NCI-H1092 treated with DMSO at 0.1 percent for 48 hours (cell line): ENCODE measurements at regions not wholly inside any gene's neighbourhood (a gene's known extent, or its start where the extent isn't known, plus 50 kb on each side); places are given as distances from the start of the nearest gene placed in this dataset.

ENCODE experiments used
- DNase-seq: peaks from one replicate; lab custom pipeline; 2025; lab: John Stamatoyannopoulos, UW

GRCh38 chr2:201968476-201968875, 65.2 kb upstream of the FZD7 start:
- no peak for DNase-seq

DNA sequence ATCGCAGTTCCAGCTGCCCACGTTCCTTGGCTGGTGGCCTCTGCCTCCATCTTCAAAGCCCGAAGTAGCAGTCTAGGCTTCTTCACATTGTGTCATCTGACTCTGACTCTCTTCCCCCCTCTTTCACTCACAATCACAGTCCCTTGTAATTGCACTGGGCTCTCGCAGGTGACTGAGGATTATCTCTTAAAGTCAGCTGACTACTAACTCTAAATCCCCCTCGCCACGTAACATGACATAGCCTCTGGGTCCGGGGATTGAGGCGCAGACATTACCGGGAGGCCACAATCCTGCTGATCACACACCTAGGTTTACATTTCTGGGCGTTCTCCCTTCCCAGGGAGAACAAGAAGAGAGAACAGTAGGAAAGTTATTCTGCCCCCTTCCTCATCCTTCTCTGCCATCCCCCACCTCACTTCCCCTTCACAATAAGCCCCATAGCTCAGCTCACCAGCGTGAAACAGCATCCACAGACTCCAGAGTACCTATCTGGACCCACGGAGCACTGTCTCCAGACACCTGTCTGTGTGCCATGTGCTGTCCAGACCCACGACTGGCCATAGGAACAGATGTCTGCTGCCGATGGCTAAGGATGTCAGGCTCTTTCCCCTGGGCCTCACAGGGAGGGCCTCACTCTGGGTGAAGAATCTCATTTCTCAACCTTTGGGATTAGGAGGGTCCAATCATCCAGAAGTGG, 64.3 kb upstream of the FZD7 start:
- no peak for DNase-seq

DNA sequence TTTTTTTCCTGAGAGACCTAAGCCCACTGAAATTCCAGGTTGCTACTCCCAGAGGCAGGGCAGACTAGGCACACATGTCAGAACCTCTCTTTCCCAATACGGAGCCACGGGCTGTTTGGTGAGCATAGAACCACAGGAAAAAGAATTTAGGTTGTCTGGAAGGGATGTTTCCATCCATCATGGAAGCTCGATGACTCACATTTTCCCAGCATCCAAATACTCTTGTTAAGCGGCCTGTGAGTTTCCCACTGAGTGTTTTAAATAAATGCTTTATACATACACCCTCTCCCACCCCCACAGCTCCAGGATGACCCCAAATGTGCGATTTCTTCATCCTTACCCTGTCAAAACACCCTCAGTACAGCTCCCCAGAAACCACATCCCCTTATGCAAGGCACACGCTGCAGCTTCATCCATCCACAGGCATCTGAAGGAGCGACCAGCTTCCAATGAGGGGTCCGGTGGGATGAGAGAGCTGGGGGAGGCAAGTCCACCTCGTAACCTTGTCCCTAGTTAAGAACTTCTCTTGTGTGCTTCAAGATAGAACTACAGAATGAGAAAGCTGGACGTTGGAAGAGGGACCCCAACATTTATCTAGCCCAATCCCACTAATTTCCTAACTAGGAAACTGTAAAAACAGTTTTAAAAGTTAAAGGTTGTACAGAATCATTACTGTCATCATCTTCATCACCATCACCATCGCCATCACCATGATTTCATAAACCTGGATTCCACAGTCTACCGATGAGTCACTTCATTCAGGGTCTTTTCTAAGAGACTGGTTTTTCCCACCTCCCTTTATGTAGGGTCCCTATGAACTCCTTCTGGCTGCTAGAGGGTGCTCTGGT, 63.5 kb upstream of the FZD7 start:
- DNase-seq: no peak

DNA sequence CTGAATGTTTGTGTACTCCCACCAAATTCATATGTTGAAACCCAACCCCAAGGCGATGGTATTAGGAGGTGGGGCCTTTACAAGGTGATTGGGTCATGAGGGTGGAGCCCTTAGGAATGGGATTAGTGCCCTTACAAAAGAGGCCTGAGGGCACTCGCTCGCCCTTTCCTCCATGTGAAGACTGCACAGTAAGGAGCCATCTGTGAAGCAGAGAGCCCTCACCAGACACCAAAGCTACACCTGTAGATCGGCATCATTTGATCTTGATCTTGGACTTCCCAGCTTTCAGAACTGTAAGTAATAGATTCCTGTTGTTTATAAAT, 62.9 kb upstream of the FZD7 start:
- no peak for DNase-seq

- no peak for DNase-seq
Measured at GRCh38 chr2:201971531-201972228, 62.0 kb upstream of the FZD7 start.

- no peak for DNase-seq
Measured at GRCh38 chr2:201972621-201973255, 60.9 kb upstream of the FZD7 start.

GRCh38 chr2:201973305-201973928, 60.2 kb upstream of the FZD7 start:
- DNase-seq: no peak

DNA sequence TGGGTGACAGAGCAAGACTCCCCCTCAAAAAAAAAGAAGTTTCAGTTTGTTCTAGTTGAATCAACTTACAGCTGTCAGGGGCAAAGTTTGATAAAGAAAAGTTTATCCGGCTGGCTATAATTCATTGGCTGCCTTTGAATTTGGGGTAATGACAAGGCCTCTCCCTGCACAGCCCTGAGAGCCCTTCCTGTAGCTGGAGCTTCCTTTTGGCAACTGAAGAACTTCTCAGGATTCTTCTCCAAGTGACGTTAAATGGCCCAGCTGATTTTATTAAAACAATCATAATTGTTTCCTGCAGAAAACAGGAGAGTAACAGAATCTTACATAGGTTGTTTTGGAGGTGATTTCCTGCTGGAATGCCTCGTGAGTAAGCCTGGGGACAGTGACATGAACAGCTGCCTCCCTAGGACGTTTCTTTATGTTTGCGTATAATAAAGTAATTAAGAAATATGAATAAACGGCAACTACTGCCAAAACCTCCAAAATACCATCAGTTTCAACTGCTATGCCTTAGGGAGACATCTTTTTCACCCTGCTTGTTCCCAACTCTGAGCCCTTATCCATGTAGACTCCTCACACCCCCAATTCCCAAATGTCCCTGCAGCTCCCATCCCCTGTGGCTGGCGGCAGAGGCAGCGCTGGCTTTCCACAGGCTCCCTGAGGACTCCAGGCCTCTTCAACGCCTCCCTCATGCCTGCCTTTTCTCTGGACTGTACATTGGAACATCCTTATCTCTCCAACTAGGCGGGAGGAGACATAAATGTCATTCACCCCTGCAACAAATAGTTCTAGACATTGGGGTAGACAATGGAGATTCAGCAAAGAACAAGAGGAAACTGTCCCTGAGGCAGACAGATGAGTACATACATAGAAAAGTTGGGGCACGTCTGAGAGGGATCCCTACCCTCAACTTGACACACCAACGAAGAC, 59.2 kb upstream of the FZD7 start:
- no peak for DNase-seq

DNA sequence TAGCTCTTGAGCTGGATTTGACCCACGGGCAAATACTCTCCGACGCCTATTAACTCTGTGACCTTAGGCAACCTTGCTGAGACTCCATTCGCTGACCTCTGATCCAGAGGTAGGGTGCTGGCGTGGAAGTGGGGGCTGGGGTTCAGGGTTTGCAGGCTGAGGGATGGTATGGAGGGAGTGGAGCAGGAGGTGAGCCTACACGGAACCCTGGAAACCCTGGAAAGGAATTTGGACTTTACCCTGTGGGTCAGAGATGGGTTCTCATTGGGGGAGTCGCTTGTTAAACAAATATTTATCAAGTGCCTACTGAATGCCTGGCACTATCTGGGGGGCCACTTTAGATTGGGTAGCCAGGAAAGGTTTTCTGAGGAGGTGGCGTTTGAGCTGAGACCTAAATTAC, 58.2 kb upstream of the FZD7 start:
- no peak for DNase-seq

DNA sequence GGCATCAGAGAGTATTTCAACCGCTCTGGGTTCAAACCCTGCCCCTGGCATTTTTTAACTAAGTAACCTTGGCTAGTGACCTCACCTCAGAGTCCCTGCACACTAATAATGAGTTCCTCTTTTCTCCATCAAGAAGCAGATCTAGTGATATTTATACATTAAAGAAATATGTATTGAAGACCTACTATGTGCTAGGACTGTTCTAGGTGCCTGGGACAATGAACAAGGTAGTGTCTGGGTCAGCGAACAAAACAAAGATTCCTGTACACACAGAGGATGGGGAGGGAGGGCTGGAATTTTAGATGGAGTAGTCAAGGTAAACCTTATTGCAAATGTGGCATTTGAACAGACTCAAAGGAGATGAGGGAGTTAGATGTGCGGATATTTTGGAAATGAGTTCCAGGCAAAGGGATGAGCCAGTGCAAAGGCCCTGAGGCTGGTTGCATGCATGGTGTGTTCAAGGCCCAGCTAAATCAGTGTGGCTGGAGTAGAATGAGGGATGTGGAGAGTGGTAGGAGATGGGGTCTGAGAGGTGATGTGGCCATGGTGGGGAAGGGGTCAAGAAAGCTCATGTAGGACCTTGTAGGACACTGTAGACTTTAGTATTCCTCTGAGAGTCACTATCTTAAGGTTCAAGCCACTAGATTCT, 57.6 kb upstream of the FZD7 start:
- no peak for DNase-seq

DNA sequence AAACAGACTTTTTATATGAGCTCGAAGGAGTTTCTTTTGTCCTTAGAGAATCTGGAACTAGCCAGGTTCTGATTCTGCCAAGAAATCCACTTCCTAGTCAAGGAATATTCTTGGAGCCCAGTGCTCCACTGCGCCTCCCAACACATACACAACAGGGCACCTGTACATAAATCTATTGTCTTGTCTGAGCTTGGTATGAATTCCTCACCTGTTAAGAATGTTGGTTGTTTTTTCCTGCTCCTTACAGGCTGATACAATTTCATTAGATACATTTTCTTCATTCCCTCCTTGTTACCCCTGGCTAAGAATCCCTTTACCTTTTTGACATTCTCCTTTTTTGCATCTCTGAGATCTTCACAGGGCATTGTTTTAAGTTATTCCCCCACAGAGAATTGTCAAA, 56.0 kb upstream of the FZD7 start:
- DNase-seq: no peak

GRCh38 chr2:201978333-201978732, 55.3 kb upstream of the FZD7 start:
- DNase-seq: no peak

DNA sequence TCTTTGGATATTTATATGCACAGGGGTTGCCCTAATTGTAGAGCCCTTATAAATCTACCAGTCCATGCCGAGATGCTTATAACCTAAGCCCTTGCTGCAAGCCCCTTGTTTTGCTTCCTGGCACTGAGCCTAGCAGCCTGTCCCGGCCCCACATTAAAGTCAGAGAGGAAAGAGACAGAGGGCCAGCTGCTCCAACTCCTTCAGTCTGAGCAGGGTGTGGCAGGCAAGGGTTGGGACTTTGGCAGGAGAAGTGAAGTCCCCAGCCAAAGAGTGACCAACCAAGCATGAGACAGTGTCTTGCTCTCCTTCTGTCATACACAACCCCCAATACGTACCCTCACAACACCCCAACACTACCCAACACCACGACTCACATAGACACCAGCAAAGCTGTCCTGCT, 54.7 kb upstream of the FZD7 start:
- DNase-seq: peak; percentile 7

DNA sequence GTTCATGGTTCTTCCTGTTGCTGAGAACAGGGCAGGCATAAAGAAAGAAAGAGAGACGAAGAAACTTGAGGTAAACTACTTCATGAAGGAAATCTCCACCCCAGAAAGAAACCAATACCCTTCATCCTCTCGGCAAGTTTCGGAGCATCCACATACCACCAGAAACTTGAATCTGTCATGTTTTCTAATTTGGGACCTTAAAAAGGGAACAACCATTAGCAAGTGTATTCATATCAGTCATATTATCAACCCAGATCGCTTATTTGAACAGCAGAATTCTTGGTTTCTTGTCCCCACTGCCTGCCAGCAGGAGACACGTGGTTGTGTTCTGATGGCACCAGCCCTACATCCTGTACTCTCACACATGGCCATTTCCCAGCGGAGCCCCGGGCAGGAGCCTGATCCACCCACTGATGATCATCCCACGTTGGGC, 53.2 kb upstream of the FZD7 start:
- DNase-seq: no peak

DNA sequence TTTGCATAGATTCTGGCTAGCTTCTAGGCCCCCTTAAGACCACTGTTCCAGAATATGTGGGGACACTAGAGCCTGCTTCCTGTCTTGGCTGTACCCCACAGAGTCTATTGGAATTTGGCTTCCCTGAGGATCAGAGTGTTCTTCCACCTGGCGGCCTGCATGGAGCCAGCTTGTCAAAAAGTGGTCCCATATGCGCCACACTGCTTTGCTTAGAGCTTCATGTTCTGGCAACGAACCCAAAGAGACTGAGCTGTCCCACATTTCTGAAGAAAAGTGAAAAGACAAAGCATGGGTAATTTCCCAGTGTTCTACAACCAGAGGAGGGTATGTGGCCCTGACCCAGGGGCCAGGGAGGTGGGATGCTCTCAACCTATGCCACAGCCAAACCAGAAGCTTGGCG, 52.7 kb upstream of the FZD7 start:
- no peak for DNase-seq

DNA sequence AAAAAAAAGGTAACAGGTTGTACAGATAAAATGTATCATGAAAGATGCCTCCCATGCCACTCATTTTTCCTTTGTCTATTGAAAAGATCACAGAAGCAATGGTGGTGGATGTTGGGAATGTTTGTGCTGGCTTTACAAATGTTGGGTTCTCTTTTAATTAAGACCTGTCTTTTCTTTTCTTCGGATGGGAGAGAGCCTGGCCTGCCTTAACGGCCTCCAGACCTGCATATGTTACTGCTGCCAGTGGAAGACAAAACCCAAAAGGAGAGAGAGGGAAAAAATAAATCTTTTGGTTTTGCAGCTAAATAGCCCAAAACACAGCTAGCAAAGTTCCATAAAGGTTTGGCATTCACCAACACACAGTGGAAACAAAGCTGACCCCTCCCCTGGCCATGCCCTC, 50.5 kb upstream of the FZD7 start:
- no peak for DNase-seq

DNA sequence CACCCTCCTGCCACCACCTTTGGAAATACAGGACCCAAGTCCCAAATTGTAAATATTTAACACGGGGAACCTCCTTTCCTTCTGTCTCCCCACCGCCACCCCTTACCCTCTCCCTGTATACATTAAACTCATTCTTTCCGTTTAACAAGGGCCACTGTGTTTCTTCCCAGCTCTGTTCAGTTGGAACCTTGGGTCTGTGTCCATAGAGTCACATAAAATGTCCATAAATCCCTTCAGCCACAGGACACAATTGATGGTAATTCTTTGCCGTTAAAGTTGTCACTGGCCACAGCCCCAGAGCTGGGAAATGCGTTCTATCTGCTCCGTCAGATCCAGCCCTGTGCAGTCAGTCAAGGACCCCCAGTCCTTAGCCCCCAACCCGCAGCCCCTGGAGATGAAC, 49.9 kb upstream of the FZD7 start:
- no peak for DNase-seq
